B cell (primary cell): ENCODE measurements at regions not wholly inside any gene's neighbourhood (a gene's known extent, or its start where the extent isn't known, plus 50 kb on each side); places are given as distances from the start of the nearest gene placed in this dataset.

ENCODE experiments used
- ATAC-seq: fragments of 200-7000 bp; cut with Tn5 transposase; one replicate; pipeline ENCODE4 v1.10.0; 2021; ENCODE audit warnings: low read depth, mild to moderate bottlenecking, moderate number of reproducible peaks, moderate library complexity
- CTCF ChIA-PET: fragments of 350-600 bp; sonication (Branson Sonifier 250); formaldehyde crosslinking; loops from one replicate; lab custom pipeline; 2021; ENCODE audit warnings: antibody characterized with exemption, inconsistent platforms; lab: Charles Lee
- POLR2A ChIA-PET: fragments of 350-600 bp; sonication (Branson Sonifier 250); formaldehyde crosslinking; loops from one replicate; lab custom pipeline; 2021; ENCODE audit warnings: antibody characterized with exemption; lab: Charles Lee
- DNase-seq: peaks from one replicate; pipeline ENCODE4 v3.0.0; 2013
- H2AFZ ChIP-seq: 2 replicates; pipeline ENCODE4 v1.6.1; 2012; ENCODE audit warnings: mild to moderate bottlenecking, low read depth, low read length; ENCODE audit not compliant: insufficient read depth, poor library complexity, severe bottlenecking
- H3K27ac ChIP-seq, 2 donors: 1 replicate in 1 of 2; 2 replicates in 1 of 2; pipeline ENCODE4 v1.5.1; 2012 to 2013; ENCODE audit warnings: low read length in 2 of 2, mild to moderate bottlenecking in 2 of 2, moderate library complexity in 1 of 2
- H3K27me3 ChIP-seq, 4 experiments: fragments of 200-600 bp in 1 of 4; sonication (generic) in 1 of 4; replicated peaks in 1 of 4; 1 replicate in 2 of 4; 2 replicates in 2 of 4; pipeline versions ENCODE4 v1.6.1 to v1.7.0; 2013 to 2016; ENCODE audit warnings: low read length in 3 of 4, mild to moderate bottlenecking in 2 of 4, mixed read lengths in 1 of 4, moderate library complexity in 1 of 4; ENCODE audit not compliant: insufficient read depth in 4 of 4, control insufficient read depth in 3 of 4; ENCODE audit errors: control extremely low read depth in 1 of 4
- H3K36me3 ChIP-seq, 2 experiments: replicated peaks in 1 of 2; 1 replicate in 1 of 2; 2 replicates in 1 of 2; pipeline versions ENCODE4 v1.6.1 to v1.7.1; 2013; ENCODE audit warnings: low read length in 1 of 2; ENCODE audit not compliant: insufficient read depth in 2 of 2, control insufficient read depth in 1 of 2; ENCODE audit errors: control extremely low read depth in 1 of 2, extremely low read depth in 1 of 2
- H3K4me1 ChIP-seq, 2 donors: fragments of 200-600 bp in 1 of 2; sonication (generic) in 1 of 2; 1 replicate in 1 of 2; 2 replicates in 1 of 2; pipeline versions ENCODE4 v1.5.1 to v1.6.1; 2013 to 2017; ENCODE audit warnings: low read length in 2 of 2; ENCODE audit not compliant: control insufficient read depth in 2 of 2, insufficient read depth in 2 of 2
- H3K4me2 ChIP-seq: replicated peaks from 2 replicates; pipeline ENCODE3; 2012; ENCODE audit warnings: mild to moderate bottlenecking, low read depth, low read length; ENCODE audit not compliant: poor library complexity, severe bottlenecking
- H3K4me3 ChIP-seq, 5 experiments: fragments of 200-600 bp in 1 of 5; sonication (generic) in 1 of 5; 1 replicate in 3 of 5; 2 replicates in 2 of 5; pipeline versions ENCODE4 v1.5.1 to v1.7.0; 2011 to 2016; ENCODE audit warnings: low read length in 4 of 5, mild to moderate bottlenecking in 4 of 5, low read depth in 2 of 5, control low read depth in 1 of 5, moderate library complexity in 1 of 5; ENCODE audit not compliant: insufficient read depth in 1 of 5; ENCODE audit errors: control extremely low read depth in 1 of 5, extremely low read depth in 1 of 5
- H3K79me2 ChIP-seq: fragments of 200-600 bp; sonication (generic); one replicate; pipeline ENCODE4 v1.6.0; 2016; ENCODE audit warnings: low read length; ENCODE audit not compliant: control insufficient read depth, insufficient read depth
- H3K9ac ChIP-seq: fragments of 200-600 bp; sonication (generic); 2 replicates; pipeline ENCODE4 v1.6.1; 2017; ENCODE audit warnings: mild to moderate bottlenecking, low read length, moderate library complexity
- H3K9me3 ChIP-seq, 3 donors: one replicate each; pipeline versions ENCODE4 v1.6.1 to v1.7.1; 2013; ENCODE audit warnings: low read length in 2 of 3; ENCODE audit not compliant: control insufficient read depth in 2 of 3, insufficient read depth in 1 of 3; ENCODE audit errors: control extremely low read depth in 1 of 3
- H4K20me1 ChIP-seq: 2 replicates; pipeline ENCODE4 v1.6.0; 2012; ENCODE audit warnings: mild to moderate bottlenecking, low read length; ENCODE audit not compliant: insufficient read depth, control insufficient read depth, poor library complexity, severe bottlenecking
- H3K27ac Mint-ChIP-seq: one replicate; pipeline ENCODE4 v1.8.0; 2021; ENCODE audit warnings: mixed read lengths
- H3K27me3 Mint-ChIP-seq: one replicate; pipeline ENCODE4 v1.8.0; 2021; ENCODE audit warnings: mixed read lengths
- H3K4me1 Mint-ChIP-seq: one replicate; pipeline ENCODE4 v1.8.0; 2021; ENCODE audit warnings: mixed read lengths
- H3K4me3 Mint-ChIP-seq: one replicate; pipeline ENCODE4 v1.8.0; 2021; ENCODE audit warnings: mixed read lengths
- H3K9me3 Mint-ChIP-seq: one replicate; pipeline ENCODE4 v1.8.0; 2022; ENCODE audit warnings: mixed read lengths; ENCODE audit not compliant: insufficient read depth
- EZH2 ChIP-seq: IDR thresholded peaks from 2 replicates; pipeline ENCODE4 v1.6.1; 2012; ENCODE audit warnings: borderline replicate concordance, low read depth, mild to moderate bottlenecking, moderate library complexity, low read length; ENCODE audit not compliant: insufficient read depth, poor library complexity, severe bottlenecking
- WGBS: methylation state at CpG from one replicate; pipeline ENCODE4 v1.1.5; 2013; ENCODE audit warnings: missing lambda C conversion rate; ENCODE audit not compliant: insufficient coverage; 5-methylcytosine and 5-hydroxymethylcytosine counted together
- intact Hi-C: fragments of 100-400 bp; cut with micrococcal nuclease; formaldehyde crosslinking; loops from one replicate; pipeline ENCODE4 v1.10.0; 2022
- TF ChIP-seq, protein P1 (sequence below): fragments of 200-600 bp; IDR thresholded peaks from one replicate; pipeline ENCODE4 v1.8.0; 2022; ENCODE audit warnings: antibody characterized with exemption, mild to moderate bottlenecking

DNA sequence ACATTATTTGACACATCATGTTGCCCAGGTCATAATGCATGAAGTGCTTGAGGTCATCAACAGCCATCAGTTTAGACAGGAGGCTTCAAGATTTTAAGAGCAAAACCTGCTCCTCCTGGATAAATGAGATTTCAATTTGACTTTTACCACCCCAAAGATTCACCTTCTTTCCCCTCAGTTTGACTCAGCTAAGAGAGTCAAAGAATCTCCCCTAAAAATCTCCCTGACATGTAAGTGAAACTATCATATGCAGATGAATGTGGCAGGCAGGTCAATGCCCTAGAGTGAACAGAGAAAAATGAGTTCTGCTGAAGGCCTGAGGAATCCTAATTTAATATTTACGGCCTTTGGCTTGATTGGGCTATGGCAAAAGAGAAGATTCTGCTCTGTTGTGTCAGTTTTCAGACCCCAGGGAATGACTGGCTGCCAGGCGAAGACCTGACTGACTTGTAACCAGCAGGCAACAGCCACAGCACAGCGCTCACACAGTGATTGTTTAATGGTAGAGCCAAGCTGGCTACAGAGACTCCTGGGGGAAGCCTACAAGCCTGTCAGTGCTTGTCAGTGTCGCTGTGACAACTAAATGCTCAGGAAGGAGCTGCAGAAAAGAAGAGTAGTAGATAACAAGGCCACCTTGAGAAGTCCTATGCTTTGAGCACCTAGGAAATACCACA lies 491.2 kb upstream of the LRRC4C start:
- no peak overlapping the region for H3K27ac ChIP-seq
- H3K4me2 ChIP-seq: no peak overlapping the region
- no peaks in the 10 kb centered on the region for H3K4me1 ChIP-seq
- WGBS: 84% methylated on average over 4 of the region's 4 CpGs
- no peaks in the 10 kb centered on the region for H3K9me3 Mint-ChIP-seq
- no peak overlapping the region for H3K4me3 ChIP-seq
- no peaks in the 10 kb centered on the region for H3K4me1 Mint-ChIP-seq
- H2AFZ ChIP-seq: no peak overlapping the region
- intact Hi-C loops: no loop called here
- no peak for ATAC-seq
- no peak overlapping the region for H3K4me3 Mint-ChIP-seq
- no peaks in the 10 kb centered on the region for H3K79me2 ChIP-seq
- peaks cover 0 to 18% (median 0%) of the 10 kb centered on the region in 3 donors for H3K9me3 ChIP-seq
- TF ChIP-seq EZH2: no peak
- TF ChIP-seq, protein P1, sequence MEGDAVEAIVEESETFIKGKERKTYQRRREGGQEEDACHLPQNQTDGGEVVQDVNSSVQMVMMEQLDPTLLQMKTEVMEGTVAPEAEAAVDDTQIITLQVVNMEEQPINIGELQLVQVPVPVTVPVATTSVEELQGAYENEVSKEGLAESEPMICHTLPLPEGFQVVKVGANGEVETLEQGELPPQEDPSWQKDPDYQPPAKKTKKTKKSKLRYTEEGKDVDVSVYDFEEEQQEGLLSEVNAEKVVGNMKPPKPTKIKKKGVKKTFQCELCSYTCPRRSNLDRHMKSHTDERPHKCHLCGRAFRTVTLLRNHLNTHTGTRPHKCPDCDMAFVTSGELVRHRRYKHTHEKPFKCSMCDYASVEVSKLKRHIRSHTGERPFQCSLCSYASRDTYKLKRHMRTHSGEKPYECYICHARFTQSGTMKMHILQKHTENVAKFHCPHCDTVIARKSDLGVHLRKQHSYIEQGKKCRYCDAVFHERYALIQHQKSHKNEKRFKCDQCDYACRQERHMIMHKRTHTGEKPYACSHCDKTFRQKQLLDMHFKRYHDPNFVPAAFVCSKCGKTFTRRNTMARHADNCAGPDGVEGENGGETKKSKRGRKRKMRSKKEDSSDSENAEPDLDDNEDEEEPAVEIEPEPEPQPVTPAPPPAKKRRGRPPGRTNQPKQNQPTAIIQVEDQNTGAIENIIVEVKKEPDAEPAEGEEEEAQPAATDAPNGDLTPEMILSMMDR: no peak
- no peaks in the 10 kb centered on the region for H3K27me3 Mint-ChIP-seq
- no peaks in the 10 kb centered on the region for H4K20me1 ChIP-seq
- no peaks in the 10 kb centered on the region for H3K27me3 ChIP-seq
- H3K27ac Mint-ChIP-seq: no peak overlapping the region
- POLR2A ChIA-PET: no interaction called here
- CTCF ChIA-PET: no interaction called here
- no peak for DNase-seq
- H3K9ac ChIP-seq: no peak overlapping the region
- H3K36me3 ChIP-seq: no peaks in the 10 kb centered on the region

DNA sequence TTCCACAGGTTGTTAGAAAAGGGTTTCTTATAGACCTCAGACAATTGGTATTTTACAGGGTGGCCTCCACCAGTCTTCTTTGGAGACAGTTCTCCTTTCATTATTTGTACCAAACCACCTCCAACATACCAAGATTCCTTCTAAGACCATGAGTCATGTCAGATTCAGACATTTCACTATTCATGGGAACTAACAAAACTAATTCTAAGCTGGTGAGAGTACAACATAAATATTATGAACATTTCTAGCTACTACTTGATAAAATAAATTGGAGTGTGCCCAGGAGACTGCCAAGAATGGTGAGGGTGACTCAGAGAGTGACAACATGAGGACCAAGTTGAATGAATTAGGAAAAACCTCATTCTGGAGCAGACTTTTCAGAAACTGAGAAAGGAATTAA lies 494.6 kb upstream of the LRRC4C start:
- Histone ChIP-seq H3K79me2 (no peaks in the 10 kb centered on the region), H3K27me3 (no peaks in the 10 kb centered on the region), H3K4me1 (no peaks in the 10 kb centered on the region), H3K36me3 (no peaks in the 10 kb centered on the region), H3K9ac (no peak overlapping the region), H2AFZ (no peak overlapping the region), H3K9me3 (peaks cover 0 to 27% (median 3%) of the 10 kb centered on the region in 3 donors), H3K4me3 (no peak overlapping the region), H3K4me2 (no peak overlapping the region), H4K20me1 (no peaks in the 10 kb centered on the region), H3K27ac (no peak overlapping the region)
- TF ChIP-seq, protein P1: no peak
- no peak for TF ChIP-seq EZH2
- intact Hi-C loops: no loop called here
- ATAC-seq (no peak), DNase-seq (no peak)
- ChIA-PET CTCF (no interaction called here), POLR2A (no interaction called here)
- H3K27me3 Mint-ChIP-seq: no peaks in the 10 kb centered on the region
- H3K4me3 Mint-ChIP-seq: no peak overlapping the region
- H3K27ac Mint-ChIP-seq: no peak overlapping the region
- H3K9me3 Mint-ChIP-seq: no peaks in the 10 kb centered on the region
- H3K4me1 Mint-ChIP-seq: no peaks in the 10 kb centered on the region
